HCT116 (cell line): ENCODE measurements at regions not wholly inside any gene's neighbourhood (a gene's known extent, or its start where the extent isn't known, plus 50 kb on each side); places are given as distances from the start of the nearest gene placed in this dataset.
"Not testable (repeated sequence)": the region's sequence is repeated elsewhere in the genome, so short reads cannot be mapped to it uniquely, and the experiment has no call there.

Source experiments
- ATAC-seq: fragments of 200-7000 bp; cut with Tn5 transposase; 2 replicates; pipeline ENCODE4 v1.9.1; 2020; ENCODE audit warnings: mild to moderate bottlenecking, moderate library complexity
- BruUV-seq: library from RNA; stranded (reverse); fragments of 400-500 nt; replicated peaks from 2 replicates; lab custom pipeline; 2021; lab: Mats Ljungman, UMichigan
- CTCF ChIA-PET: fragments of 300-600 bp; sonication (Branson Sonifier 250); formaldehyde crosslinking; loops from one replicate; lab custom pipeline; 2021; ENCODE audit warnings: antibody characterized with exemption; lab: Charles Lee
- POLR2A ChIA-PET: fragments of 300-600, 350-600 bp; sonication (Branson Sonifier 250); formaldehyde crosslinking; loops from one replicate; lab custom pipeline; 2021; ENCODE audit warnings: antibody characterized with exemption; lab: Charles Lee
- RAD21 ChIA-PET, 2 experiments: fragments of 300-600 bp; sonication (Branson Sonifier 250); formaldehyde crosslinking; loops; one replicate each; lab custom pipeline; 2023; ENCODE audit warnings: low total read pairs in 2 of 2; ENCODE audit not compliant: uncharacterized antibody in 2 of 2, unreplicated experiment in 2 of 2, low non-redundant PET in 1 of 2; lab: Charles Lee
- DNase-seq: peaks from one replicate; pipeline ENCODE4 v3.0.0-alpha.2; 2010; ENCODE audit warnings: low read depth, low spot score
- H2AFZ ChIP-seq: fragments of 200-600 bp; shearing (Covaris generic), sonication (generic); 2 replicates; pipeline ENCODE4 v1.6.1; 2017; ENCODE audit warnings: low read depth, mixed run types, mixed read lengths, antibody characterized with exemption, low read length; ENCODE audit not compliant: poor library complexity, severe bottlenecking
- H3K27ac ChIP-seq: 2 replicates; pipeline ENCODE4 v1.5.1; 2012; ENCODE audit warnings: low read depth, low read length
- H3K27me3 ChIP-seq: fragments of 200-600 bp; sonication (generic); 2 replicates; pipeline ENCODE4 v1.6.1; 2016; ENCODE audit warnings: mixed run types, low read length, mixed read lengths; ENCODE audit not compliant: insufficient read depth
- H3K36me3 ChIP-seq, 2 experiments: fragments of 200-500 bp in 1 of 2; fragments of 200-600 bp in 1 of 2; sonication (Bioruptor generic) in 1 of 2; sonication (generic) in 1 of 2; 2 replicates each; pipeline versions ENCODE4 v1.5.1 to v1.6.1; 2014 to 2016; ENCODE audit warnings: low read length in 2 of 2, inconsistent platforms in 1 of 2, mixed read lengths in 1 of 2, mixed run types in 1 of 2; ENCODE audit not compliant: insufficient read depth in 2 of 2, control insufficient read depth in 1 of 2
- H3K4me1 ChIP-seq, 2 experiments: fragments of 200-600 bp in 1 of 2; sonication (generic) in 1 of 2; 2 replicates each; pipeline versions ENCODE4 v1.5.1 to v1.6.1; 2012 to 2017; ENCODE audit warnings: low read length in 2 of 2, inconsistent platforms in 1 of 2, mild to moderate bottlenecking in 1 of 2, mixed read lengths in 1 of 2, mixed run types in 1 of 2, moderate library complexity in 1 of 2; ENCODE audit not compliant: insufficient read depth in 2 of 2, control insufficient read depth in 1 of 2
- H3K4me2 ChIP-seq: fragments of 200-600 bp; sonication (generic); 2 replicates; pipeline ENCODE4 v1.6.1; 2017; ENCODE audit warnings: mixed run types, low read length, mixed read lengths
- H3K4me3 ChIP-seq, 2 experiments: fragments of 200-600 bp in 1 of 2; sonication (generic) in 1 of 2; replicated peaks in 1 of 2; 2 replicates each; pipeline ENCODE4 v1.5.1; 2011 to 2016; ENCODE audit warnings: low read length in 2 of 2, control low read depth in 1 of 2, low read depth in 1 of 2, mild to moderate bottlenecking in 1 of 2, mixed read lengths in 1 of 2, mixed run types in 1 of 2
- H3K79me2 ChIP-seq: fragments of 200-600 bp; sonication (generic); 2 replicates; pipeline ENCODE4 v1.6.1; 2017; ENCODE audit warnings: mild to moderate bottlenecking, mixed run types, low read length, moderate library complexity, mixed read lengths; ENCODE audit not compliant: insufficient read depth
- H3K9ac ChIP-seq: fragments of 200-600 bp; sonication (generic); 2 replicates; pipeline ENCODE4 v1.6.1; 2016; ENCODE audit warnings: low read length, mixed read lengths
- H3K9me2 ChIP-seq: fragments of 200-600 bp; sonication (generic), shearing (Covaris generic); 2 replicates; pipeline ENCODE4 v1.6.1; 2017; ENCODE audit warnings: mixed run types, mild to moderate bottlenecking, moderate library complexity; ENCODE audit not compliant: insufficient read depth
- H3K9me3 ChIP-seq, 2 experiments: fragments of 200-500 bp in 1 of 2; fragments of 200-600 bp in 1 of 2; sonication (Bioruptor generic) in 1 of 2; sonication (generic) in 1 of 2; 2 replicates each; pipeline ENCODE4 v1.6.1; 2014 to 2017; ENCODE audit warnings: low read length in 2 of 2, mixed read lengths in 2 of 2, inconsistent platforms in 1 of 2, low read depth in 1 of 2, mild to moderate bottlenecking in 1 of 2, mixed run types in 1 of 2, moderate library complexity in 1 of 2; ENCODE audit not compliant: control insufficient read depth in 1 of 2, insufficient read depth in 1 of 2
- H4K20me1 ChIP-seq: fragments of 200-600 bp; sonication (generic), shearing (Covaris generic); 2 replicates; pipeline ENCODE4 v1.6.1; 2017; ENCODE audit warnings: mixed run types, mild to moderate bottlenecking, moderate library complexity; ENCODE audit not compliant: insufficient read depth
- SIN3A ChIP-seq: IDR thresholded peaks from 2 replicates; pipeline ENCODE4 v1.6.1; 2012; ENCODE audit warnings: low read depth
- YY1 ChIP-seq: IDR thresholded peaks from 2 replicates; pipeline ENCODE4 v1.6.1; 2011; ENCODE audit warnings: low read length, low read depth, moderate library complexity, mild to moderate bottlenecking; ENCODE audit not compliant: insufficient replicate concordance; ENCODE audit errors: extremely low read depth
- ZBTB33 ChIP-seq: IDR thresholded peaks from 2 replicates; pipeline ENCODE4 v1.6.1; 2011; ENCODE audit warnings: mild to moderate bottlenecking, low read length, moderate library complexity; ENCODE audit not compliant: insufficient replicate concordance; ENCODE audit errors: extremely low read depth
- ZFX ChIP-seq: fragments of 450-650 bp; IDR thresholded peaks from 2 replicates; pipeline ENCODE4 v1.6.1; 2017
- intact Hi-C: fragments of 100-400 bp; cut with micrococcal nuclease; formaldehyde crosslinking; loops from 2 replicates; pipeline ENCODE4 v1.10.0; 2022

GRCh38 chr5:24226479-24226878, 418.3 kb downstream of the CDH10 start:
- no peaks in the 10 kb centered on the region for H3K9me2 ChIP-seq
- TF ChIP-seq ZFX (no peak), SIN3A (no peak), YY1 (no peak), ZBTB33 (no peak)
- TF ChIP-seq, all 23 proteins: peak for 0
- Histone ChIP-seq H2AFZ (no peak overlapping the region), H3K9ac (no peak overlapping the region), H3K79me2 (no peaks in the 10 kb centered on the region), H3K9me3 (peaks cover 19% of the 10 kb centered on the region in 2 experiments; a peak in 3 of 4 replicates), H3K4me1 (no peaks in the 10 kb centered on the region), H3K36me3 (no peaks in the 10 kb centered on the region), H4K20me1 (no peaks in the 10 kb centered on the region), H3K4me2 (no peak overlapping the region), H3K27ac (no peak overlapping the region), H3K4me3 (no peak overlapping the region), H3K27me3 (no peaks in the 10 kb centered on the region)
- ChIA-PET POLR2A (no interaction called here), RAD21 (no interaction called here), CTCF (no interaction called here)
- intact Hi-C loops: no loop called here
- DNase-seq (no peak), ATAC-seq (no peak)
- BruUV-seq: no TSS peak

- H3K27ac ChIP-seq, CTCF ChIA-PET, DNase-seq, H4K20me1 ChIP-seq, H3K4me3 ChIP-seq, ATAC-seq, BruUV-seq, H3K79me2 ChIP-seq, H3K27me3 ChIP-seq, H3K9ac ChIP-seq, intact Hi-C loops, POLR2A ChIA-PET, H3K4me2 ChIP-seq, RAD21 ChIA-PET, H2AFZ ChIP-seq, H3K36me3 ChIP-seq, H3K4me1 ChIP-seq, H3K9me2 ChIP-seq: not testable (repeated sequence)
- peaks cover 19 to 21% of the 10 kb centered on the region in 2 experiments; a peak in 2 of 4 replicates for H3K9me3 ChIP-seq
Measured at GRCh38 chr5:24227881-24228280, 416.9 kb downstream of the CDH10 start.
